Thoracic aorta (tissue), 2 donors: ENCODE measurements at regions not wholly inside any gene's neighbourhood (a gene's known extent, or its start where the extent isn't known, plus 50 kb on each side); places are given as distances from the start of the nearest gene placed in this dataset.
"Not testable (repeated sequence)": the region's sequence is repeated elsewhere in the genome, so short reads cannot be mapped to it uniquely, and the experiment has no call there.

Experiments
- ATAC-seq: fragments of 150-250 bp; one replicate; pipeline ENCODE4 v1.8.0; 2017; ENCODE audit warnings: low read depth; ENCODE audit not compliant: insufficient number of reproducible peaks, low FRiP score
- DNase-seq: peaks from one replicate; pipeline ENCODE4 v3.0.0-alpha.2; 2020; ENCODE audit warnings: low spot score
- H3K27ac ChIP-seq, 2 donors: fragments of 200-600 bp; sonication (generic); 1 replicate in 1 of 2; 2 replicates in 1 of 2; pipeline ENCODE4 v1.5.1; 2016; ENCODE audit warnings: mild to moderate bottlenecking in 2 of 2, moderate library complexity in 2 of 2
- H3K27me3 ChIP-seq: fragments of 200-600 bp; sonication (generic); replicated peaks from 2 replicates; pipeline ENCODE4 v1.6.0; 2016; ENCODE audit warnings: mild to moderate bottlenecking; ENCODE audit not compliant: insufficient read depth
- H3K36me3 ChIP-seq: fragments of 200-600 bp; sonication (generic); one replicate; pipeline ENCODE4 v1.5.1; 2016
- H3K4me1 ChIP-seq, 2 donors: fragments of 200-600 bp; sonication (generic); 1 replicate in 1 of 2; 2 replicates in 1 of 2; pipeline versions ENCODE4 v1.5.1 to v1.6.0; 2016; ENCODE audit warnings: low read depth in 2 of 2, mild to moderate bottlenecking in 1 of 2; ENCODE audit not compliant: control insufficient read depth in 1 of 2
- H3K4me3 ChIP-seq: fragments of 200-600 bp; sonication (generic); 2 replicates; pipeline ENCODE4 v1.5.1; 2016; ENCODE audit warnings: mild to moderate bottlenecking
- H3K9me3 ChIP-seq: fragments of 200-600 bp; sonication (generic); 2 replicates; pipeline ENCODE4 v1.5.1; 2016
- CTCF ChIP-seq: fragments of 200-600 bp; sonication (generic); IDR thresholded peaks from one replicate; pipeline ENCODE4 v1.5.1; 2019; ENCODE audit warnings: antibody characterized with exemption

- H3K27ac ChIP-seq = no peak overlapping the region
- H3K4me1 ChIP-seq = no peaks in the 10 kb centered on the region
- ATAC-seq (no peak), DNase-seq (no peak)
- no peak for TF ChIP-seq CTCF
- H3K4me3 ChIP-seq = no peak overlapping the region
- H3K36me3 ChIP-seq = no peaks in the 10 kb centered on the region
- H3K9me3 ChIP-seq = no peaks in the 10 kb centered on the region
- H3K27me3 ChIP-seq = no peaks in the 10 kb centered on the region
Measured at GRCh38 chr12:85461127-85461526, 181.1 kb downstream of the ALX1 start.

- no peak for TF ChIP-seq CTCF
- no peak for DNase-seq
- Histone ChIP-seq H3K9me3 (no peaks in the 10 kb centered on the region), H3K4me3 (no peak overlapping the region), H3K27me3 (no peaks in the 10 kb centered on the region), H3K36me3 (no peaks in the 10 kb centered on the region), H3K4me1 (no peaks in the 10 kb centered on the region), H3K27ac (no peak overlapping the region)
- no peak for ATAC-seq
Measured at GRCh38 chr12:85462888-85463287, 182.9 kb downstream of the ALX1 start.

- no peaks in the 10 kb centered on the region for H3K27me3 ChIP-seq
- no peaks in the 10 kb centered on the region for H3K36me3 ChIP-seq
- no peak for TF ChIP-seq CTCF
- H3K27ac ChIP-seq = no peak overlapping the region
- H3K4me3 ChIP-seq = no peak overlapping the region
- H3K9me3 ChIP-seq = no peaks in the 10 kb centered on the region
- ATAC-seq = no peak
- H3K4me1 ChIP-seq = no peaks in the 10 kb centered on the region
- no peak for DNase-seq
Measured at GRCh38 chr12:85466890-85467289, 186.9 kb downstream of the ALX1 start.

GRCh38 chr12:85468356-85469157 is 188.5 kb downstream of the ALX1 start:
- Histone ChIP-seq H3K36me3 (no peaks in the 10 kb centered on the region), H3K27me3 (no peaks in the 10 kb centered on the region), H3K27ac (no peak overlapping the region), H3K9me3 (no peaks in the 10 kb centered on the region), H3K4me3 (peak overlapping the region; percentile 74), H3K4me1 (no peaks in the 10 kb centered on the region)
- no peak for DNase-seq
- peak; percentile 46 for ATAC-seq
- TF ChIP-seq CTCF = peak; percentile 64

- not testable (repeated sequence) for H3K36me3 ChIP-seq, DNase-seq, H3K4me1 ChIP-seq, ATAC-seq, H3K27ac ChIP-seq, H3K9me3 ChIP-seq, H3K27me3 ChIP-seq
- H3K4me3 ChIP-seq = peak overlapping the region; percentile 74
Measured at GRCh38 chr12:85469158-85470086, 189.4 kb downstream of the ALX1 start.

- H3K27ac ChIP-seq, DNase-seq, H3K9me3 ChIP-seq, ATAC-seq, H3K4me3 ChIP-seq, H3K27me3 ChIP-seq, H3K36me3 ChIP-seq, H3K4me1 ChIP-seq: not testable (repeated sequence)
Measured at GRCh38 chr12:85475277-85475676, 195.3 kb downstream of the ALX1 start.
